Gastroesophageal sphincter (tissue), 3 donors: ENCODE measurements at regions not wholly inside any gene's neighbourhood (a gene's known extent, or its start where the extent isn't known, plus 50 kb on each side); places are given as distances from the start of the nearest gene placed in this dataset.

ENCODE experiments used
- EP300 ChIP-seq: sonication (generic); formaldehyde crosslinking; IDR thresholded peaks from one replicate; pipeline ENCODE4 v1.6.1; 2017; ENCODE audit warnings: antibody characterized with exemption, mild to moderate bottlenecking
- POLR2A ChIP-seq, 2 donors: fragments of 450-650 bp; IDR thresholded peaks; one replicate each; pipeline ENCODE4 v1.6.1; 2017; ENCODE audit warnings: antibody characterized with exemption in 2 of 2, mild to moderate bottlenecking in 2 of 2, moderate library complexity in 1 of 2
- POLR2AphosphoS5 ChIP-seq: sonication (generic); formaldehyde crosslinking; IDR thresholded peaks from one replicate; pipeline ENCODE4 v1.6.1; 2017; ENCODE audit warnings: antibody characterized with exemption
- TF ChIP-seq, protein P1 (sequence below), 4 experiments: fragments of 200-600 bp in 2 of 4; fragments of 450-650 bp in 2 of 4; sonication (generic) in 1 of 4; IDR thresholded peaks; one replicate each; pipeline ENCODE4 v1.5.1; 2017 to 2019; ENCODE audit warnings: antibody characterized with exemption in 4 of 4, mild to moderate bottlenecking in 2 of 4, moderate library complexity in 2 of 4

DNA sequence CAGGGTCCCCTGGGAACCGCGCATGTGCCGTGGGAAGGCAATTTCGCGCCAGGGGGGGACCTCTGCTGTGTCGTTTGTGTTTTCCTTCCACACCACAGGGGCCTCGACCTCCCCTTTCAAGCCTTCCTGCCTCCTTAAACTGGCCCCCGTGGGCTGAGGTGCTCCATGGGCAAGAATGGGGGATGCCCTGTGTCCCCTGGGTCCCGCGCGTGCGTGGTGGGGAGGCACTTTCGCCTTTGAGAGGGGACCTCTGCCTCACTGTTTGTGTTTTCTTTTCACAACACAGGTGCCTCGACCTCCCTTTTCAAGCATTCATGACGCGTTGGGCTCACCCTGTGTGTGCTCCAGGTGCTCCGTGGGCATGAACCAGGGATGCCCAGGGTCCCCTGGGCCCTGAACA lies 348.8 kb downstream of the ALG10 start:
- TF ChIP-seq, protein P1, sequence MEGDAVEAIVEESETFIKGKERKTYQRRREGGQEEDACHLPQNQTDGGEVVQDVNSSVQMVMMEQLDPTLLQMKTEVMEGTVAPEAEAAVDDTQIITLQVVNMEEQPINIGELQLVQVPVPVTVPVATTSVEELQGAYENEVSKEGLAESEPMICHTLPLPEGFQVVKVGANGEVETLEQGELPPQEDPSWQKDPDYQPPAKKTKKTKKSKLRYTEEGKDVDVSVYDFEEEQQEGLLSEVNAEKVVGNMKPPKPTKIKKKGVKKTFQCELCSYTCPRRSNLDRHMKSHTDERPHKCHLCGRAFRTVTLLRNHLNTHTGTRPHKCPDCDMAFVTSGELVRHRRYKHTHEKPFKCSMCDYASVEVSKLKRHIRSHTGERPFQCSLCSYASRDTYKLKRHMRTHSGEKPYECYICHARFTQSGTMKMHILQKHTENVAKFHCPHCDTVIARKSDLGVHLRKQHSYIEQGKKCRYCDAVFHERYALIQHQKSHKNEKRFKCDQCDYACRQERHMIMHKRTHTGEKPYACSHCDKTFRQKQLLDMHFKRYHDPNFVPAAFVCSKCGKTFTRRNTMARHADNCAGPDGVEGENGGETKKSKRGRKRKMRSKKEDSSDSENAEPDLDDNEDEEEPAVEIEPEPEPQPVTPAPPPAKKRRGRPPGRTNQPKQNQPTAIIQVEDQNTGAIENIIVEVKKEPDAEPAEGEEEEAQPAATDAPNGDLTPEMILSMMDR (IDR thresholded peaks at IDR 0.05): no peak
- no peak for TF ChIP-seq POLR2AphosphoS5
- no peak for TF ChIP-seq POLR2A (IDR thresholded peaks at IDR 0.05)
- TF ChIP-seq EP300: no peak
